Stimulated activated naive CD8-positive, alpha-beta T cell treated with anti-CD3 and anti-CD28 coated beads, Interleukin-15, amount 100 ng/mL, for 72 hours (primary cell): ENCODE measurements at regions not wholly inside any gene's neighbourhood (a gene's known extent, or its start where the extent isn't known, plus 50 kb on each side); places are given as distances from the start of the nearest gene placed in this dataset.

Experiments
- ATAC-seq: fragments of 150-1000 bp; cut with Tn5 transposase; 2 replicates; pipeline ENCODE4 v1.10.0; 2021; ENCODE audit warnings: mild to moderate bottlenecking, moderate library complexity
- DNase-seq, 2 donors: peaks; one replicate each; pipeline ENCODE4 v3.0.0; 2021 to 2022
- H3K27ac Mint-ChIP-seq, 2 donors: one replicate each; pipeline ENCODE4 v1.8.0; 2022; ENCODE audit warnings: mild to moderate bottlenecking in 2 of 2, mixed read lengths in 2 of 2, moderate library complexity in 2 of 2
- H3K27me3 Mint-ChIP-seq: one replicate; pipeline ENCODE4 v1.8.0; 2022; ENCODE audit warnings: mixed read lengths
- H3K4me1 Mint-ChIP-seq: one replicate; pipeline ENCODE4 v1.8.0; 2022; ENCODE audit warnings: mild to moderate bottlenecking, mixed read lengths
- H3K4me3 Mint-ChIP-seq, 2 donors: one replicate each; pipeline ENCODE4 v1.8.0; 2022; ENCODE audit warnings: mild to moderate bottlenecking in 2 of 2, mixed read lengths in 2 of 2, moderate library complexity in 1 of 2
- H3K9me3 Mint-ChIP-seq, 2 donors: one replicate each; pipeline ENCODE4 v1.8.0; 2022; ENCODE audit warnings: mixed read lengths in 2 of 2

DNA sequence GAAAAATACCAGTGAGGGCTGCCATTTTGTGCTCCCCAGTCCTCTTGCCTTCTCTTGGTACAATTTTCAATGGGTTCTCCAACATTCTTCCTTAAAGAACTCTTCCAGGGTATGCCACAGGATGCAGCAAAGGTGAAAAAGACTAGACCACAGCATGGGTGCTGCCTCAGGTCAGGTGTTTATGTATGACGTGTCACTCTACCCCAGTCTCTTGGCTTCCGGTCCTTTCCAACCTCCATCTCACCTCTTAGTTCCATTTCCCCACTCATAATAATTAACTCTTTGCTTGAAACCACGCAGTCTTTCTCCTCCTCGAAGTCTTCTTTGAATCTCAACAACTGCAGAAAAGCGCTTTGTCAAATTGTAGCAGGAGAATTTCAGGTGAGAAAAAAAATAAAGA, 104.7 kb upstream of the TBC1D5 start:
- no peak overlapping the region for H3K4me3 Mint-ChIP-seq
- no peak for ATAC-seq
- H3K27me3 Mint-ChIP-seq, result peaks cover 14% of the 10 kb centered on the region
- DNase-seq, result no peak
- H3K4me1 Mint-ChIP-seq, result no peaks in the 10 kb centered on the region
- no peaks in the 10 kb centered on the region for H3K9me3 Mint-ChIP-seq
- H3K27ac Mint-ChIP-seq, result no peak overlapping the region

- Mint-ChIP-seq H3K4me1 (no peaks in the 10 kb centered on the region), H3K27ac (no peak overlapping the region), H3K27me3 (peaks cover 14% of the 10 kb centered on the region), H3K4me3 (no peak overlapping the region), H3K9me3 (no peaks in the 10 kb centered on the region)
- DNase-seq (no peak), ATAC-seq (no peak)
These were observed 104.0 kb upstream of the TBC1D5 start for GRCh38 chr3:17846466-17846865.

GRCh38 chr3:17845026-17845812, 102.8 kb upstream of the TBC1D5 start:
- no peak overlapping the region for H3K27ac Mint-ChIP-seq
- ATAC-seq, result no peak
- peaks cover 14% of the 10 kb centered on the region for H3K27me3 Mint-ChIP-seq
- no peak for DNase-seq
- no peaks in the 10 kb centered on the region for H3K9me3 Mint-ChIP-seq
- no peak overlapping the region for H3K4me3 Mint-ChIP-seq
- H3K4me1 Mint-ChIP-seq, result no peaks in the 10 kb centered on the region

DNA sequence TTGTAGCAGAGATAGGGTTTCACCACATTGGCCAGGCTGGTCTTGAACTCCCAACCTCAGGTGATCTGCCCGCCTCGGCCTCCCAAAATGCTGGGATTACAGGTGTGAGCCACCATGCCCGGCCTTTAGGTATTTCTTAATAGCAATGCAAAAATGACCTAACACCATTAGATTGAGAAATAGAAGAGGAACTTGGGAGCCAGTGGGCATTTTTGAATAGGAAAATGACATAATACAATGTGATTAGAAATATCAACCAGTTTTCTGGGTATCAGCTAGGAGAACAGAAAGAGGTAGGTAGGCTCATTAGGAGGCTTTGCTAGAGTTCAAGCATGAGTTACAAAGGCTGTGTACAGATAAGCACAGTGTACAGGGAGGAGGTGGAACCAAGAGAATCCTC, 101.8 kb upstream of the TBC1D5 start:
- no peak for DNase-seq
- no peaks in the 10 kb centered on the region for H3K4me1 Mint-ChIP-seq

DNA sequence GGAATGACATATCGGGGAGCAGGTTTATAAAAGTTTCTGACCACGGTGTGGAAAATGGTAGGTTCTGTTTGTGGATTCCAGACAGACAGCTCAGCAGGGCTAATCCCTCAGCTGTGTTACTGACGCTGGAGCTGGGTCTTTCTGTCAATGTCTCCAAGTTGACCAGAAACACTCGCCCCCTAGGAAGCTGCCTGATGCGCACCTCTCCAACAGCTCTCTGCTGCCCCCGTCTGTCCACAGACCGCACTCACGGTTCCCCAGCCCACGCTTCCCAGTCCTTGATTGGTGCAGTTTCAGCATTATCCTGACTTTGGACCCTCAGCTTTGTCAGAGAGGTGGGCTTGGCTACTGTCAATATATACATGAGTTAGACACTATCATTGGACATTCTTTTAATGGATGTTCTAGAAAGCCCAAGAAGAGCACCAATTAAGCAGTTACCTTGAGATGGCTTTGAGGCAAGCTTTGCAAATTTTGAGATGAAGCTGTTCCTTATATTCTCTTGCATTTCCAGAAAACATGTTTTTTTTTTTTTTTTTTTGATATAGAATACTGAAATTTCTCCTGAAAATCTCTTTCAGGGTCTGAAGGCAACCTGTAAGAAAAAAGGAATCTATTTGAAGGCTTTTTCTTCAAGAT, 98.9 kb upstream of the TBC1D5 start:
- ATAC-seq, result peak; percentile 91
- H3K27me3 Mint-ChIP-seq, result peaks cover 8% of the 10 kb centered on the region
- no peaks in the 10 kb centered on the region for H3K4me1 Mint-ChIP-seq
- H3K9me3 Mint-ChIP-seq, result no peaks in the 10 kb centered on the region
- no peak overlapping the region for H3K27ac Mint-ChIP-seq
- H3K4me3 Mint-ChIP-seq, result no peak overlapping the region
- peak; percentile 68 to 70 for DNase-seq

More for the DNA sequence above, 101.8 kb upstream of the TBC1D5 start:
- ATAC-seq, result no peak
- peaks cover 8% of the 10 kb centered on the region for H3K27me3 Mint-ChIP-seq
- H3K9me3 Mint-ChIP-seq, result no peaks in the 10 kb centered on the region
- no peak overlapping the region for H3K27ac Mint-ChIP-seq
- H3K4me3 Mint-ChIP-seq, result no peak overlapping the region

DNA sequence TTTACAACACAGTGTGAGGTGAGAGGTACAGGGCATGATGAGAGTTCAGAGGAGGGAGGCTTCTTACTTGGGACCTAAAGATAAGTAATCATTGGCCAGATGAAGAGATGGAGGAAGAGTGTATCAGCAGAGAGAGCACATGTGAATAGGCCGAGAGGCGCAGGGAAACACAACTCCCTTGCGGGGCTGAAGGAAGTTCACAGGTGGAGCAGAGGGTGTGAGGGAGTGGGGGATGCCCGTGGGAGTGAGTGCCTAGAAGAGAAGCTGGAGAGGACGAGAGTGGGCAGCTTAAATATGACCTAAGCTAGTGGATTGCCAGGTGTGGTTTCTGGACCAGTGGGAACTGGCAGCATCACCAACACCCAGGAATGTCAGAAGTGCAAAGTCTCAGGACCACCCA, 98.2 kb upstream of the TBC1D5 start:
- Mint-ChIP-seq H3K4me1 (no peaks in the 10 kb centered on the region), H3K4me3 (no peak overlapping the region), H3K27me3 (peaks cover 8% of the 10 kb centered on the region), H3K9me3 (no peaks in the 10 kb centered on the region), H3K27ac (no peak overlapping the region)
- DNase-seq (no peak), ATAC-seq (no peak)

DNA sequence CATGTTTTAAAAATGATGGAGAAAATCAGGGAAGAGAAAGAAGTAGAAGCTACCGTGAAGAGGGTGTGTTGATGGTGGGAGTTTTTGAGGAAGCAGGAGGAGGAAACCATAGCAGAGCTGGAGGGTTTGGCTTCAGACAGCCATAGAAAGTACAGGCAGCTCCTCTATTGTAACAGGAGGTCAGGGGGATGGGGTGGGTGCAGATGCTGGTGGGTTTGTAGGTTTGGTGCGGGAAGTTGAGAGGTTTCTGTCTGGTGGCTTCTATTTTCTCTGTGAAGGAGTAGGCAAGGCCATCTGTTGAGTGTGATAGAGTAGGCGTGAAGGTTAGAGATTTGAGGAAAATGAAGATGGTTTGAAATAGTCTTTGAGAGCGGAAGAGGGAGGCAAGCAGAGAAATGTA, 97.7 kb upstream of the TBC1D5 start:
- H3K27ac Mint-ChIP-seq, result no peak overlapping the region
- no peak overlapping the region for H3K4me3 Mint-ChIP-seq
- no peaks in the 10 kb centered on the region for H3K4me1 Mint-ChIP-seq
- DNase-seq, result no peak
- H3K9me3 Mint-ChIP-seq, result no peaks in the 10 kb centered on the region
- peaks cover 8% of the 10 kb centered on the region for H3K27me3 Mint-ChIP-seq
- ATAC-seq, result no peak

DNA sequence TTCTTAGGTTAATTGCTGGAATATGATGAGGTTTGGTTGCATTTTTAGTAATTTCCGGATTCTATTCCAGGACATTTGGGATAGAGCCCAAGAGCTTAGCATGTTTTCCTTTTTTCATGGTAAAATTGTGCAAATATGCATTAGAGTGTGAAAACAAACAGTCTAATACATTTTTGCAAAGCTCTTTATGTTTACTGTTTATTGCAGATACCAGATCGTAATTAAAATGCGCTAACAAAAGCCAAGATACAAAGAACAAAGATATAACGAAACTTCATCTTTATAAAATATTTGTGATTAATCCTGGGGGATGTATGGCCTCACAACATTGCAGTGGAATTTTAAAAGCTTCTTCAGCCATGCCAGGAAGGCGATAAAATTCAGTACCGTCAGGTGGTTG, 94.5 kb upstream of the TBC1D5 start:
- DNase-seq, result no peak
- no peaks in the 10 kb centered on the region for H3K9me3 Mint-ChIP-seq
- H3K4me1 Mint-ChIP-seq, result no peaks in the 10 kb centered on the region
- no peak for ATAC-seq
- H3K27me3 Mint-ChIP-seq, result peaks cover 17% of the 10 kb centered on the region
- H3K4me3 Mint-ChIP-seq, result no peak overlapping the region
- no peak overlapping the region for H3K27ac Mint-ChIP-seq

GRCh38 chr3:17836092-17836491, 93.7 kb upstream of the TBC1D5 start:
- peaks cover 17% of the 10 kb centered on the region for H3K27me3 Mint-ChIP-seq
- ATAC-seq, result no peak
- no peak overlapping the region for H3K27ac Mint-ChIP-seq
- no peak for DNase-seq
- H3K9me3 Mint-ChIP-seq, result no peaks in the 10 kb centered on the region
- no peak overlapping the region for H3K4me3 Mint-ChIP-seq
- H3K4me1 Mint-ChIP-seq, result no peaks in the 10 kb centered on the region

DNA sequence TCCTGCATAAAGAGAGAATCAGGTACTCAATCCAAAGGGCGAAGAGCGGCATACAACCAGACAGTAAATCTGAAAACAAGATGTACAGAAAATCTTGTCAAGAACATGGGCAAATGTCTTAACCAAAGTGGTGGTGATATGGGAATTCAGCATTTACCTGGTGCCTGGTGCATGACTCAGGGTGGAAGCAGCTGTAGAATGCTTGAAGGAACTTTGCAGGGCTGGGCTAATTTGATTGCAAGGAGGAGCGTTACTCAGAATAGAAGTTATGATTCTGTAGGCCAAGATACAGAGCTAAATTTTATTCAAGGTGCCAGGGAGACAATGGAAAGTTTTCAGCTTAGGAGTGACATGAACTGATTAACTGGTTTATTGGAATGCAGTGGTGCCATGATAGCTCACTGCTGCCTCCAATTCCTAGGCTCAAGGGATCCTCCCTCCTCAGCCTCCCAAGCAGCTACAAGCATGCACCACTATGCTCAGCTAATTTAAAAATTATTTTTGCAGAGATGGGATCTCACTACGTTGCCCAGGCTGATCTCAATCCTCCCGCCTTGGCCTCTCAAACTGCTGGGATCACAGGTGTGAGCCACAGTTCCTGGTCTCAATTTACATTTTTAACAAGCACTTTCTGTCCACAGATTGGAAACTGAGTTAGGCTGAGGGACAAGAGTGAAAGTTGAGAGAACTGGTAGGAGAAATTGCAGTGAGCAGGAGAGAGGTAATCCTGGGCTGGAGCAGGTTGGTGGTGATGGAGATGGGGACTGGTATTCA, 91.5 kb upstream of the TBC1D5 start:
- Mint-ChIP-seq H3K4me3 (no peak overlapping the region), H3K27me3 (peaks cover 17% of the 10 kb centered on the region), H3K4me1 (no peaks in the 10 kb centered on the region), H3K9me3 (no peaks in the 10 kb centered on the region), H3K27ac (no peak overlapping the region)
- ATAC-seq (no peak), DNase-seq (no peak)

DNA sequence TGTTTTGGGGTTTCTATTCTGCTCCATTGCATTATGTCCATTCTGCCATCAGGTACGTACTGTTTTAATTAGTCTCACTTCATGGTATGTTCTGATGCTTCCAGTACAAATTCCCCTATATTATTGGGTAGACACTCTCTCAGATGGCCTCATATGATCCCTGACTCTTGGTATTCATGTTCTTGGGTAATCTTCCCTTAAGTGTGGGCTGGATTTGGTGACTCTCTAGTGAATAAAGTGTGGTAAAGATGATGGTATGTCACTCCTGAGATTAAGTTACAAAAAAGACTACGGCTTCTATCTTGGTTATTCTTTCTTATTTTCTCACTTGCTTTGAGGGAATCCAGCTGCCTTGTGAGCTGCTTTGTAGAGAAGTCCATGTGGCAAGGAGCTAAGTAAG, 89.6 kb upstream of the TBC1D5 start:
- Mint-ChIP-seq H3K4me1 (no peaks in the 10 kb centered on the region), H3K4me3 (no peak overlapping the region), H3K27me3 (peaks cover 10% of the 10 kb centered on the region), H3K9me3 (no peaks in the 10 kb centered on the region), H3K27ac (no peak overlapping the region)
- ATAC-seq, result no peak
- DNase-seq, result no peak

GRCh38 chr3:17831366-17831765, 88.9 kb upstream of the TBC1D5 start:
- H3K4me1 Mint-ChIP-seq, result no peaks in the 10 kb centered on the region
- no peaks in the 10 kb centered on the region for H3K9me3 Mint-ChIP-seq
- ATAC-seq (no peak), DNase-seq (no peak)
- no peak overlapping the region for H3K27ac Mint-ChIP-seq
- H3K27me3 Mint-ChIP-seq, result peaks cover 15% of the 10 kb centered on the region
- no peak overlapping the region for H3K4me3 Mint-ChIP-seq

GRCh38 chr3:17830788-17831187, 88.4 kb upstream of the TBC1D5 start:
- Mint-ChIP-seq H3K4me3 (no peak overlapping the region), H3K9me3 (no peaks in the 10 kb centered on the region), H3K27ac (no peak overlapping the region), H3K27me3 (peaks cover 18% of the 10 kb centered on the region), H3K4me1 (no peaks in the 10 kb centered on the region)
- DNase-seq (no peak), ATAC-seq (no peak)

- Mint-ChIP-seq H3K27ac (no peak overlapping the region), H3K4me3 (no peak overlapping the region), H3K27me3 (peaks cover 15% of the 10 kb centered on the region), H3K9me3 (no peaks in the 10 kb centered on the region), H3K4me1 (no peaks in the 10 kb centered on the region)
- ATAC-seq, result no peak
- no peak for DNase-seq
These were observed 86.0 kb upstream of the TBC1D5 start for GRCh38 chr3:17828388-17828787.

DNA sequence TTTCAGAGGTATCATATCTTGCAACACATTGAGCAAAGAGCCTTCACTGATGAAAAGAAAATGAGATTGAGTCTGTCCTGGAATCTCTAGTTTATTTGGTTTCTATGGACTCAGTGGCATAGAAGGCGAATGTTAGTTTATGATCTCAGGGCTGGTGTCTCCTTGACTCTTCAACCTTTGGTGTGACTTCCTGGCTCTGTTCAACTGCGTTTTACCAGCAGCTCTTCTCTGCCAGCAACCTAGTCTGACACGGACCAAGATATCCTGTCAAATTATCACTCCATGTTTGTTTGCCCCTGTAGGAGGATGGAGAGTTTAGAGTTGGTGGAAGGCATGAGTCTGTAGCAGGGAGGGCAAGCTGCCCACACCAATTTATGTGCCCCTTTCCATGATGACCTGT, 82.9 kb upstream of the TBC1D5 start:
- Mint-ChIP-seq H3K4me3 (no peak overlapping the region), H3K27me3 (peaks cover 26% of the 10 kb centered on the region), H3K4me1 (no peaks in the 10 kb centered on the region), H3K9me3 (no peaks in the 10 kb centered on the region), H3K27ac (peak overlapping the region in 1 of 2 donors; percentile 31)
- no peak for DNase-seq
- no peak for ATAC-seq

- ATAC-seq (no peak), DNase-seq (no peak)
- H3K27ac Mint-ChIP-seq, result no peak overlapping the region
- peaks cover 26% of the 10 kb centered on the region for H3K27me3 Mint-ChIP-seq
- no peaks in the 10 kb centered on the region for H3K9me3 Mint-ChIP-seq
- no peak overlapping the region for H3K4me3 Mint-ChIP-seq
- no peaks in the 10 kb centered on the region for H3K4me1 Mint-ChIP-seq
These were observed 81.4 kb upstream of the TBC1D5 start for GRCh38 chr3:17823816-17824215.
